SK-N-SH treated with all-trans-retinoic acid at 6 μM for 48 hours (cell line): ENCODE measurements at regions not wholly inside any gene's neighbourhood (a gene's known extent, or its start where the extent isn't known, plus 50 kb on each side); places are given as distances from the start of the nearest gene placed in this dataset.

Experiments
- ISL1 ChIP-seq: fragments of 250-450 bp; sonication (Bioruptor Pico); IDR thresholded peaks from 2 replicates; pipeline ENCODE4 v2.1.2; 2022; ENCODE audit warnings: mild to moderate bottlenecking, moderate library complexity
- PATZ1 ChIP-seq: fragments of 250-450 bp; sonication (Bioruptor Pico); IDR thresholded peaks from 2 replicates; pipeline ENCODE4 v1.8.0; 2020; ENCODE audit warnings: mild to moderate bottlenecking, moderate library complexity, borderline replicate concordance
- SNAI2 ChIP-seq: fragments of 250-450 bp; sonication (Bioruptor Pico); IDR thresholded peaks from 2 replicates; pipeline ENCODE4 v1.5.0; 2020; ENCODE audit warnings: mild to moderate bottlenecking, moderate library complexity
- TCF4 ChIP-seq: fragments of 250-450 bp; sonication (Bioruptor Pico); IDR thresholded peaks from 2 replicates; pipeline ENCODE4 v1.8.0; 2021; ENCODE audit warnings: mild to moderate bottlenecking, moderate library complexity, borderline replicate concordance
- ZFP3 ChIP-seq: fragments of 250-450 bp; sonication (Bioruptor Pico); IDR thresholded peaks from 2 replicates; pipeline ENCODE4 v1.5.0; 2020; ENCODE audit warnings: mild to moderate bottlenecking, moderate library complexity
- ZNF70 ChIP-seq: fragments of 450-650 bp; formaldehyde crosslinking; IDR thresholded peaks from 2 replicates; pipeline ENCODE4 v1.5.0; 2020; ENCODE audit warnings: mild to moderate bottlenecking, moderate library complexity
- TF ChIP-seq, protein P1 (sequence below): fragments of 250-450 bp; sonication (Bioruptor Pico); IDR thresholded peaks from 2 replicates; pipeline ENCODE4 v1.5.0; 2020; ENCODE audit warnings: mild to moderate bottlenecking, moderate library complexity

- TF ChIP-seq, protein P1, sequence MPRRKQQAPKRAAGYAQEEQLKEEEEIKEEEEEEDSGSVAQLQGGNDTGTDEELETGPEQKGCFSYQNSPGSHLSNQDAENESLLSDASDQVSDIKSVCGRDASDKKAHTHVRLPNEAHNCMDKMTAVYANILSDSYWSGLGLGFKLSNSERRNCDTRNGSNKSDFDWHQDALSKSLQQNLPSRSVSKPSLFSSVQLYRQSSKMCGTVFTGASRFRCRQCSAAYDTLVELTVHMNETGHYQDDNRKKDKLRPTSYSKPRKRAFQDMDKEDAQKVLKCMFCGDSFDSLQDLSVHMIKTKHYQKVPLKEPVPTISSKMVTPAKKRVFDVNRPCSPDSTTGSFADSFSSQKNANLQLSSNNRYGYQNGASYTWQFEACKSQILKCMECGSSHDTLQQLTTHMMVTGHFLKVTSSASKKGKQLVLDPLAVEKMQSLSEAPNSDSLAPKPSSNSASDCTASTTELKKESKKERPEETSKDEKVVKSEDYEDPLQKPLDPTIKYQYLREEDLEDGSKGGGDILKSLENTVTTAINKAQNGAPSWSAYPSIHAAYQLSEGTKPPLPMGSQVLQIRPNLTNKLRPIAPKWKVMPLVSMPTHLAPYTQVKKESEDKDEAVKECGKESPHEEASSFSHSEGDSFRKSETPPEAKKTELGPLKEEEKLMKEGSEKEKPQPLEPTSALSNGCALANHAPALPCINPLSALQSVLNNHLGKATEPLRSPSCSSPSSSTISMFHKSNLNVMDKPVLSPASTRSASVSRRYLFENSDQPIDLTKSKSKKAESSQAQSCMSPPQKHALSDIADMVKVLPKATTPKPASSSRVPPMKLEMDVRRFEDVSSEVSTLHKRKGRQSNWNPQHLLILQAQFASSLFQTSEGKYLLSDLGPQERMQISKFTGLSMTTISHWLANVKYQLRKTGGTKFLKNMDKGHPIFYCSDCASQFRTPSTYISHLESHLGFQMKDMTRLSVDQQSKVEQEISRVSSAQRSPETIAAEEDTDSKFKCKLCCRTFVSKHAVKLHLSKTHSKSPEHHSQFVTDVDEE (CRISPR knock-in tag) = no peak
- no peak for TF ChIP-seq ZFP3 (CRISPR knock-in tag)
- no peak for TF ChIP-seq ZNF70
- TF ChIP-seq TCF4 (CRISPR knock-in tag) = no peak
- no peak for TF ChIP-seq PATZ1 (CRISPR knock-in tag)
- TF ChIP-seq ISL1 (CRISPR knock-in tag) = peak; percentile 22; the same call in 1 of the 2 replicates
- TF ChIP-seq SNAI2 (CRISPR knock-in tag) = 0 out of 2 replicates have a peak, but pooled peaks have one; percentile 34
Observed at GRCh38 chr9:88733651-88734421, 198.9 kb downstream of the NXNL2 start.
